HepG2 (cell line): ENCODE measurements at regions not wholly inside any gene's neighbourhood (a gene's known extent, or its start where the extent isn't known, plus 50 kb on each side); places are given as distances from the start of the nearest gene placed in this dataset.
A peak's percentile ranks its signal among the peaks of the same experiment; 100 is the strongest.

Source experiments
- BRD4 ChIP-seq: sonication (generic); formaldehyde crosslinking; IDR thresholded peaks from 2 replicates; pipeline ENCODE4 v1.4.0; 2020; ENCODE audit warnings: missing genetic modification reagents
- ELF1 ChIP-seq: sonication (generic); formaldehyde crosslinking; IDR thresholded peaks from 2 replicates; pipeline ENCODE4 v1.4.0; 2020; ENCODE audit warnings: missing genetic modification reagents
- MED1 ChIP-seq: sonication (generic); formaldehyde crosslinking; IDR thresholded peaks from 2 replicates; pipeline ENCODE4 v1.4.0; 2020; ENCODE audit warnings: missing genetic modification reagents
- NFKBIZ ChIP-seq: IDR thresholded peaks from 2 replicates; pipeline ENCODE4 v1.6.1; 2018; ENCODE audit warnings: missing genetic modification reagents, missing compliant biosample characterization
- SAP130 ChIP-seq: IDR thresholded peaks from 2 replicates; pipeline ENCODE4 v1.6.1; 2016; ENCODE audit warnings: low read depth
- SOX13 ChIP-seq, 3 experiments: fragments of 450-650 bp in 1 of 3; sonication (generic) in 1 of 3; formaldehyde crosslinking in 1 of 3; IDR thresholded peaks in 2 of 3; conservative IDR thresholded peaks in 1 of 3; 2 replicates each; pipeline versions ENCODE4 v1.5.0 to v1.6.1; 2016 to 2020; ENCODE audit warnings: antibody characterized with exemption in 1 of 3, mild to moderate bottlenecking in 1 of 3, missing compliant biosample characterization in 1 of 3, missing genetic modification reagents in 1 of 3, moderate library complexity in 1 of 3
- TARDBP ChIP-seq: sonication (generic); formaldehyde crosslinking; IDR thresholded peaks from 2 replicates; pipeline ENCODE4 v1.8.0; 2022; ENCODE audit warnings: mild to moderate bottlenecking, missing genetic modification reagents
- TCF7 ChIP-seq: sonication (generic); IDR thresholded peaks from 2 replicates; pipeline ENCODE4 v1.6.1; 2016; ENCODE audit warnings: antibody characterized with exemption, low read depth
- TEAD3 ChIP-seq: optimal IDR thresholded peaks from 2 replicates; pipeline ENCODE3; 2016; ENCODE audit warnings: borderline replicate concordance
- ZBTB39 ChIP-seq: sonication (generic); formaldehyde crosslinking; IDR thresholded peaks from 2 replicates; pipeline ENCODE4 v1.5.0; 2020; ENCODE audit warnings: missing genetic modification reagents
- ZNF232 ChIP-seq: sonication (generic); formaldehyde crosslinking; IDR thresholded peaks from 2 replicates; pipeline ENCODE4 v1.4.0; 2020; ENCODE audit warnings: missing genetic modification reagents, borderline replicate concordance
- ZNF275 ChIP-seq: sonication (generic); formaldehyde crosslinking; IDR thresholded peaks from 2 replicates; pipeline ENCODE4 v1.8.0; 2022; ENCODE audit warnings: missing genetic modification reagents, mild to moderate bottlenecking, inconsistent platforms, borderline replicate concordance
- ZNF33B ChIP-seq: sonication (generic); formaldehyde crosslinking; IDR thresholded peaks from 2 replicates; pipeline ENCODE4 v1.5.1; 2020; ENCODE audit warnings: mild to moderate bottlenecking, missing genetic modification reagents
- ZNF710 ChIP-seq: sonication (generic); formaldehyde crosslinking; IDR thresholded peaks from 2 replicates; pipeline ENCODE4 v1.5.0; 2020; ENCODE audit warnings: mild to moderate bottlenecking, missing genetic modification reagents, borderline replicate concordance
- ZNF839 ChIP-seq: sonication (generic); formaldehyde crosslinking; IDR thresholded peaks from 2 replicates; pipeline ENCODE4 v1.4.0; 2020; ENCODE audit warnings: missing genetic modification reagents, mild to moderate bottlenecking, borderline replicate concordance
- ZSCAN29 ChIP-seq: sonication (generic); formaldehyde crosslinking; conservative IDR thresholded peaks from 2 replicates; pipeline ENCODE4 v1.4.0; 2020; ENCODE audit warnings: mild to moderate bottlenecking, missing genetic modification reagents
- ZSCAN9 ChIP-seq: IDR thresholded peaks from 2 replicates; pipeline ENCODE4 v1.6.1; 2016; ENCODE audit warnings: borderline replicate concordance
- TF ChIP-seq, protein P1 (sequence below): sonication (generic); formaldehyde crosslinking; IDR thresholded peaks from 2 replicates; pipeline ENCODE4 v1.4.0; 2020; ENCODE audit warnings: missing genetic modification reagents
- TF ChIP-seq, protein P2 (sequence below): IDR thresholded peaks from 2 replicates; pipeline ENCODE4 v1.6.1; 2016; ENCODE audit warnings: missing compliant biosample characterization, missing genetic modification reagents, borderline replicate concordance

DNA sequence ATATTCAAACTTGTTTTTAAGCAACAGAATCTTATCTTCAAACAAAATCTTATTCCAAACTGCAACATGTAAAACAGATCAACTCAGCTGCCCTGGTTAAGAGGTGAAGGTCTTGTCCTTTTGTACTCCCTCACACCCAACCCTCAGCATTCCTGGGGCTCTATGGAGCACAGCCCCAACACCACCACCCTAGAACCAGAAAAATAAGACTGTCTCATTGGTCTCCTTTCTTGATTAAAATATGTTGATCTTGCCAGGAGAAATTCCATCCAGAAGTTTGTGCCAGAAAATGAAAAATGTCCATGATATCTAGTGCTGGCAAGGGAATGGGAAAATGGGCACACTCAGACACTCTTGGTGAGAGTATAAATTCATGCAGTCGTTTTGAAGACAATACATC lies 62.1 kb upstream of the TMEM17 start (continued):
- TF ChIP-seq, protein P1, sequence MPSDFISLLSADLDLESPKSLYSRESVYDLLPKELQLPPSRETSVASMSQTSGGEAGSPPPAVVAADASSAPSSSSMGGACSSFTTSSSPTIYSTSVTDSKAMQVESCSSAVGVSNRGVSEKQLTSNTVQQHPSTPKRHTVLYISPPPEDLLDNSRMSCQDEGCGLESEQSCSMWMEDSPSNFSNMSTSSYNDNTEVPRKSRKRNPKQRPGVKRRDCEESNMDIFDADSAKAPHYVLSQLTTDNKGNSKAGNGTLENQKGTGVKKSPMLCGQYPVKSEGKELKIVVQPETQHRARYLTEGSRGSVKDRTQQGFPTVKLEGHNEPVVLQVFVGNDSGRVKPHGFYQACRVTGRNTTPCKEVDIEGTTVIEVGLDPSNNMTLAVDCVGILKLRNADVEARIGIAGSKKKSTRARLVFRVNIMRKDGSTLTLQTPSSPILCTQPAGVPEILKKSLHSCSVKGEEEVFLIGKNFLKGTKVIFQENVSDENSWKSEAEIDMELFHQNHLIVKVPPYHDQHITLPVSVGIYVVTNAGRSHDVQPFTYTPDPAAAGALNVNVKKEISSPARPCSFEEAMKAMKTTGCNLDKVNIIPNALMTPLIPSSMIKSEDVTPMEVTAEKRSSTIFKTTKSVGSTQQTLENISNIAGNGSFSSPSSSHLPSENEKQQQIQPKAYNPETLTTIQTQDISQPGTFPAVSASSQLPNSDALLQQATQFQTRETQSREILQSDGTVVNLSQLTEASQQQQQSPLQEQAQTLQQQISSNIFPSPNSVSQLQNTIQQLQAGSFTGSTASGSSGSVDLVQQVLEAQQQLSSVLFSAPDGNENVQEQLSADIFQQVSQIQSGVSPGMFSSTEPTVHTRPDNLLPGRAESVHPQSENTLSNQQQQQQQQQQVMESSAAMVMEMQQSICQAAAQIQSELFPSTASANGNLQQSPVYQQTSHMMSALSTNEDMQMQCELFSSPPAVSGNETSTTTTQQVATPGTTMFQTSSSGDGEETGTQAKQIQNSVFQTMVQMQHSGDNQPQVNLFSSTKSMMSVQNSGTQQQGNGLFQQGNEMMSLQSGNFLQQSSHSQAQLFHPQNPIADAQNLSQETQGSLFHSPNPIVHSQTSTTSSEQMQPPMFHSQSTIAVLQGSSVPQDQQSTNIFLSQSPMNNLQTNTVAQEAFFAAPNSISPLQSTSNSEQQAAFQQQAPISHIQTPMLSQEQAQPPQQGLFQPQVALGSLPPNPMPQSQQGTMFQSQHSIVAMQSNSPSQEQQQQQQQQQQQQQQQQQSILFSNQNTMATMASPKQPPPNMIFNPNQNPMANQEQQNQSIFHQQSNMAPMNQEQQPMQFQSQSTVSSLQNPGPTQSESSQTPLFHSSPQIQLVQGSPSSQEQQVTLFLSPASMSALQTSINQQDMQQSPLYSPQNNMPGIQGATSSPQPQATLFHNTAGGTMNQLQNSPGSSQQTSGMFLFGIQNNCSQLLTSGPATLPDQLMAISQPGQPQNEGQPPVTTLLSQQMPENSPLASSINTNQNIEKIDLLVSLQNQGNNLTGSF (CRISPR knock-in tag): no peak
- TF ChIP-seq ZSCAN9 (CRISPR knock-in tag) (peak; percentile 40; the same call in 1 of the 2 replicates), MED1 (CRISPR knock-in tag) (peak; percentile 88), ZNF232 (CRISPR knock-in tag) (no peak), ZNF710 (CRISPR knock-in tag) (no peak), ELF1 (CRISPR knock-in tag) (no peak), ZBTB39 (CRISPR knock-in tag) (no peak), NFKBIZ (CRISPR knock-in tag) (no peak), BRD4 (CRISPR knock-in tag) (peak; percentile 78), ZNF275 (CRISPR knock-in tag) (no peak), TEAD3 (CRISPR knock-in tag) (peak; percentile 73), SOX13 (IDR thresholded peaks at IDR 0.05) (no peak), SOX13 (CRISPR knock-in tag; conservative IDR thresholded peaks at IDR 0.05 in 1 of 2, IDR thresholded peaks at IDR 0.05 in 1 of 2) (peak in 1 of 2 experiments; percentile 58; a peak in 1 of 4 replicates), SAP130 (CRISPR knock-in tag) (peak; percentile 33; the same call in 1 of the 2 replicates), ZSCAN29 (CRISPR knock-in tag) (no peak), TARDBP (CRISPR knock-in tag) (0 out of 2 replicates have a peak, but pooled peaks have one; percentile 20), TCF7 (peak; percentile 25; the same call in 1 of the 2 replicates), ZNF839 (CRISPR knock-in tag) (no peak), ZNF33B (CRISPR knock-in tag) (no peak)
- TF ChIP-seq, protein P2, sequence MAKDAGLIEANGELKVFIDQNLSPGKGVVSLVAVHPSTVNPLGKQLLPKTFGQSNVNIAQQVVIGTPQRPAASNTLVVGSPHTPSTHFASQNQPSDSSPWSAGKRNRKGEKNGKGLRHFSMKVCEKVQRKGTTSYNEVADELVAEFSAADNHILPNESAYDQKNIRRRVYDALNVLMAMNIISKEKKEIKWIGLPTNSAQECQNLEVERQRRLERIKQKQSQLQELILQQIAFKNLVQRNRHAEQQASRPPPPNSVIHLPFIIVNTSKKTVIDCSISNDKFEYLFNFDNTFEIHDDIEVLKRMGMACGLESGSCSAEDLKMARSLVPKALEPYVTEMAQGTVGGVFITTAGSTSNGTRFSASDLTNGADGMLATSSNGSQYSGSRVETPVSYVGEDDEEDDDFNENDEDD (CRISPR knock-in tag): no peak
